GM06990 (cell line): ENCODE measurements at regions not wholly inside any gene's neighbourhood (a gene's known extent, or its start where the extent isn't known, plus 50 kb on each side); places are given as distances from the start of the nearest gene placed in this dataset.

ENCODE experiments used
- DNase-seq: peaks from one replicate; pipeline ENCODE4 v3.0.0-alpha.2; 2011; ENCODE audit not compliant: insufficient read length; ENCODE audit errors: extremely low read depth
- H3K27me3 ChIP-seq: replicated peaks from 2 replicates; pipeline ENCODE4 v1.6.0; 2011; ENCODE audit warnings: low read length; ENCODE audit not compliant: control insufficient read depth, insufficient read depth
- H3K36me3 ChIP-seq: 2 replicates; pipeline ENCODE4 v1.5.1; 2011; ENCODE audit warnings: low read length; ENCODE audit not compliant: control insufficient read depth, insufficient read depth
- H3K4me3 ChIP-seq: replicated peaks from 2 replicates; pipeline ENCODE4 v1.5.1; 2011; ENCODE audit warnings: low read depth, mild to moderate bottlenecking, control low read depth, low read length
- CTCF ChIP-seq: IDR thresholded peaks from 2 replicates; pipeline ENCODE4 v1.5.1; 2011; ENCODE audit warnings: low read length, control low read depth, mild to moderate bottlenecking, inconsistent platforms; ENCODE audit not compliant: insufficient read depth, poor library complexity, severe bottlenecking

GRCh38 chr9:134522502-134522848 lies 119.1 kb upstream of the COL5A1 start:
- Histone ChIP-seq H3K36me3 (no peaks in the 10 kb centered on the region), H3K4me3 (no peak overlapping the region), H3K27me3 (no peaks in the 10 kb centered on the region)
- no peak for DNase-seq
- no peak for TF ChIP-seq CTCF

GRCh38 chr9:134522976-134523375 lies 118.6 kb upstream of the COL5A1 start:
- no peak overlapping the region for H3K4me3 ChIP-seq
- no peak for TF ChIP-seq CTCF
- DNase-seq: no peak
- H3K27me3 ChIP-seq: no peaks in the 10 kb centered on the region
- H3K36me3 ChIP-seq: no peaks in the 10 kb centered on the region

GRCh38 chr9:134525070-134525815 lies 116.4 kb upstream of the COL5A1 start:
- H3K36me3 ChIP-seq: no peaks in the 10 kb centered on the region
- no peak for DNase-seq
- H3K4me3 ChIP-seq: no peak overlapping the region
- H3K27me3 ChIP-seq: no peaks in the 10 kb centered on the region
- TF ChIP-seq CTCF: no peak

GRCh38 chr9:134525841-134526583 lies 115.6 kb upstream of the COL5A1 start:
- Histone ChIP-seq H3K36me3 (no peaks in the 10 kb centered on the region), H3K4me3 (no peak overlapping the region)
- no peak for DNase-seq

GRCh38 chr9:134526584-134527477 lies 114.8 kb upstream of the COL5A1 start:
- Histone ChIP-seq H3K4me3 (no peak overlapping the region), H3K27me3 (no peaks in the 10 kb centered on the region), H3K36me3 (no peaks in the 10 kb centered on the region)
- no peak for TF ChIP-seq CTCF
- no peak for DNase-seq

More at GRCh38 chr9:134525841-134526583, 115.6 kb upstream of the COL5A1 start:
- no peaks in the 10 kb centered on the region for H3K27me3 ChIP-seq
- TF ChIP-seq CTCF: no peak
